RKO (cell line): ENCODE measurements at regions not wholly inside any gene's neighbourhood (a gene's known extent, or its start where the extent isn't known, plus 50 kb on each side); places are given as distances from the start of the nearest gene placed in this dataset.

Experiments
- DNase-seq: peaks from one replicate; pipeline ENCODE4 v3.0.0-alpha.2; 2016; ENCODE audit warnings: low spot score

- no peak for DNase-seq
These were observed 1286.7 kb downstream of the TBC1D22A start for GRCh38 chr22:48049116-48049515.

GRCh38 chr22:48047722-48048500 is 1285.5 kb downstream of the TBC1D22A start:
- no peak for DNase-seq

DNA sequence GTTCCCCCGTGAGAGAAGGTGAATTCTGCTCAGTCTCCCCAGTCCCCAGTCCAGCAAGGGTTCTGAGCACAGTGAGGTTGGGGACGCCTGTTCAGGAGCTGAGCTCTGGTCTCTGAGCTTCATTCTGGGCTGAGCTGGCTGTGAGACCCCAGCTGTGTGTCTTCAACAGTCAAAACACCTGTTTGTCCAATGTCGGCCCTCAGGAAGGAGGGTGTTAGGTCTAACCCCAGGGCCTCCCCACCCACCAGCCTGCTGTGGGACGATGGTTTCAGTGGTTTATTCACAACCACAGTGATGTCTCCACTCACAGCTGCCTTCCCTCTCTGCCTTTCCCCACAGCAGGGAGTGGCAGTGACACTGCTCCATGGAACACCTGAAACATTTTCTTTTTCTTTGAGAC is 1282.9 kb downstream of the TBC1D22A start:
- DNase-seq: no peak

DNA sequence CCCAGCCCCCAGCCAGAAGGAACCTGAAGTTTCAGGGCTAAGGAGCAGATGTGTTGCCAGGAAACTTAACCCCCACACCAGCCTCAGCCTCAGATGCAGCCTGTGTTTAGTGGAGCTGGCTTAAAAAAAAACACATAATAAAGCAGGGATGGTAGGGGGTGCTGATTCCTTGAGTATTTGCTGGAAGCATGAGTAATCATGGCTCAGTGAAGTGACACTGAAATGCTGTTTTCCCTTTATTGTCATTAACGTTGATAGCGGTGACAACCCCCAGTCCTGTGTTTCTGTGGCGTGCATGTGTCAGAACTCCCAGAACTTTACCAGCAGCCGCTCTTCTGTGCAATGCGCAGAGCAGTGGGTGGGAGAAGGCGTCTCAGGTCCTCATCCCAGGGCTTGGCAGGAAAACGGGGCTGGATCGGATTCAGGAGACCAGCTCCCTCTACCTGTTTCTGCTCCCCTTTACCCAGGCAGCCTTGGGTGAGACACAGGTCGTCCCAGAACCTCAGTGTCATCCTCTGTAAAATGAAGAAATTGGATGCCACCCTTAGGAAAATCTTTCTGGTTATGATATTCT is 1282.1 kb downstream of the TBC1D22A start:
- no peak for DNase-seq

DNA sequence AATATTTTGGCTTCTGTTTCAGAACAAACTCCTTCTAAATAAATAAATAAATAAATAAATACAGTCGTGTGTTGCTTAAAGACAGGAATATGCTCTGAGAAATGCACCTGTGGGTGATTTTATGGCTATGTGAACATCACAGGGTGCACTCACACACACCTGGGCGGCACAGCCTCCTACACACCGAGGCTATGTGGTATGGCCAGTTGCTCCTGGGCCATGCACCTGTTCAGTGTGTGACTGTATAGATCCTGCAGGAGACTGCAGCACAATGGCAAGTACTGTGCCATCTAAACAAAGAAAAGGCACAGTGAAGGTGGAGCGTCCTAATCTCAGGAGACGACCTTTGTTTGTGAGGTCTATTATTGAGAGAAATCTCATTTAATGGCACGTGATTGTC is 1281.1 kb downstream of the TBC1D22A start:
- no peak for DNase-seq

GRCh38 chr22:48042621-48043395 is 1280.4 kb downstream of the TBC1D22A start:
- no peak for DNase-seq

- DNase-seq: no peak
These were observed 1276.9 kb downstream of the TBC1D22A start for GRCh38 chr22:48039326-48039725.

DNA sequence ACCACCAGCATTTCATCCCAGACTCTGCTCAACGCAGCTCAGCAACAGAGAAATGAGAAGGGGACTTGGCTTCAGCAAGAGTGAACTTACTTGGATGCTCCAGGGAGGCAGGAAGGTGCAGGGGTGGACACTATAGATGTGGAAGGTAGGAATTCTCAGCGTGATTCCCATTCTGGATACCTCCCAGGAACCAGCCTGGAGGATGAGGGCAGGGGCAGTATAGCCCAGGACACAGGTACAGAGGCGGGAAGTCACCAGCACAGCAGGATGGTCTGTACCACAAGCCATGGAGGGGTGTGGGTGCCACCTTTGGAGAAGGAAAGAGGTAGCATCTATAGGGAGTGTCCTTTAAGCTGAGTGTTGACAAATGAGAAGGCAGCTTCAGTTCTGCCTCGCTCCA is 1275.2 kb downstream of the TBC1D22A start:
- DNase-seq: no peak

GRCh38 chr22:48035897-48036296 is 1273.4 kb downstream of the TBC1D22A start:
- DNase-seq: no peak

DNA sequence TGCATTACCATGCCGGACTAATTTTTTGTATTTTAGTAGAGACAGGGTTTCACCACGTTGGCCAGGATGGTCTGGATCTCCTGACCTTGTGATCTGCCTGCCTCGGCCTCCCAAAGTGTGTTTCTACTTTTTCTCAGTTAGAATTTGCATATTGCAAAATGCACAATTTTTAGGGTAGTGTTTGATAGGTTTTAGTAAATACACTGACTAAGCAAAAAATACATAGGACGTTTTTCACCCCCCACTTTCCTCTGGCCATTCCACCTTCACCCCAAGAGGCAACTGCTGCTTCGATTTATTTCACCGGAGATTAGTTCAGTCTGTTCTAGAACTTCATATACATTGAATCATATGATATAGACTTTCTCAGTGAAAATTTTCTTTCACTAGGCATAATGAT is 1269.1 kb downstream of the TBC1D22A start:
- no peak for DNase-seq

DNA sequence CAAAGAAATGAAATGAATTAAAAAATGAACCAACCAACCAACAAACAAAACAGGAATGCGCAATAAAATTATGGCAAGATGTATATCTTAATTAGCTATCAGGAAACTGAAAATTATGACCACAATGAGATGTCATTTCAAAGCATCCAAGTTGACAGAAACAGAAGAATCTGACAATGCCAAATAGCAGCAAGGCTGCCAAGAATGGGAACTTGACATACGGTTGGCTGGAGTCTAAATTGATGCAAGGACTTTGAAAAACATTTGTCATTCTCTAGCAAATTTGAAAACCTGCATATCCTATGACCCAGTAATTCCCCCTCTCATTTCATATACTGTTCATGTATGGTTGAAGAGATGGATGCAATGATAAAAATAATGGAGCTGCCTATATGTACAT is 1262.6 kb downstream of the TBC1D22A start:
- no peak for DNase-seq

GRCh38 chr22:48021991-48022401 is 1259.5 kb downstream of the TBC1D22A start:
- DNase-seq: no peak

DNA sequence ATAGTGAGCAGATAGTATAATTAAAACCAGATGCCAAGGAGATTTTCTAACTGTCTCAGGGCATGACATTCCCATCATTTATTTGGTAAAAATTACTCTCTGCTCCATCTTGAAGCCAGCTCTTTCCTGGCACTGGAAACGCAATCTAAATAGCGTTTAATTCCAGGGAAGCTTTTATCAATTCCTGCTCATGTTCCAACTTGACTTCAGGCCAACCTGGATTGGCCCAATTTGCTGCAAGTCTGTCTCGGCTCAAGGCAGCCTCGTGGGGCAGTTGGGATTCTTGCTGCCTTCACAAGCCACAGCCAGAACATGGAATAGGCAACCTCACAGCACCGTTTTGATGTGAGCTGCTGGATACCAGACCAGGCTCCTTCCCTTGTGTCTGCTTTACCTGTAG is 1255.9 kb downstream of the TBC1D22A start:
- DNase-seq: no peak

- DNase-seq: no peak
These were observed 1253.3 kb downstream of the TBC1D22A start for GRCh38 chr22:48015701-48016100.

GRCh38 chr22:48004936-48005335 is 1242.5 kb downstream of the TBC1D22A start:
- DNase-seq: no peak

DNA sequence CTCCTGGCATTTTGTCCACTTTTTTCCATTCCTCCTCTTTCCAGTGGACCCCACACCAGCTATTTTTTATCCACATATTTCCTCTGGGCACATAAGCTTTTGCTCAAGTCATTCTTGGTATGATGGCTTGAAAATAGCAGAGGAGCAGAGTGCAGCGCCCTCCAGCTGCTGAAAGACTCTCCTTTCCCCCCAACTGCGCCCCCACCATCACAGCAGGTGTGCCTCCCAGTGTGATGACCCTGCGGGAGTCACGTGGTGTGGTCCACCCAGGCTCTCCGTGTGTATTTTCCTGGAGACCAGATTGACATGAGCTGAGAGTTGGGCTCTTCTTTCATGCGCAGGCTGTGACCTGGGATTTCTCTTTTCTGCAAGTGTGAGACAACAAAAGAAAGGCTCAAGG is 1241.6 kb downstream of the TBC1D22A start:
- DNase-seq: no peak

GRCh38 chr22:48001101-48001500 is 1238.7 kb downstream of the TBC1D22A start:
- no peak for DNase-seq

GRCh38 chr22:47997612-47998011 is 1235.2 kb downstream of the TBC1D22A start:
- DNase-seq: no peak

DNA sequence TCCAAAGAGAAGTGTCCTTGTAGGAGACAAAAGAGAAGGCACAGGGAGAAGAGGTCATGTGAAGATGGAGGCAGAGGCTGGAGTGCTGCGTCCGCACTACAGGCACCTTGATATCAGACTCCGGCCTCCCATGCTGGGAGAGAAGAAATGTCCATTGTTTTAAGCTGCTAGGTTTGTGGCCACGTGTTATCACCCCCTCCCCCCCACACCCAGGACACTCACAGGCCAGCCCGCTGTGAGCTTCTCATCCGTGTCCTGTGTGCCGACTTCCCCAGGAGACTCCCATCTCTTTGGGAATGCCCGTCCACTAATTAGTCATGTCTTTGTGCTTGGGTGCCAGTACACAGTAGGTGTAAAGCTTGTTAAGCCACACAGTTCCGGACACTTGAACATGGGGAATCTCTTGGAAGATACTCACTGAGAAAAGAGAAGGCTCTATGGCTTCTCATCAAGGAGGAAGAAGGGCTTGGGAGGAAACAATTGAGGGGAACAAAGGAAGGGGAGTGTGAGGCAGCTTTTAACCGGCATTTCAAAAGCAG is 1234.7 kb downstream of the TBC1D22A start:
- DNase-seq: no peak

DNA sequence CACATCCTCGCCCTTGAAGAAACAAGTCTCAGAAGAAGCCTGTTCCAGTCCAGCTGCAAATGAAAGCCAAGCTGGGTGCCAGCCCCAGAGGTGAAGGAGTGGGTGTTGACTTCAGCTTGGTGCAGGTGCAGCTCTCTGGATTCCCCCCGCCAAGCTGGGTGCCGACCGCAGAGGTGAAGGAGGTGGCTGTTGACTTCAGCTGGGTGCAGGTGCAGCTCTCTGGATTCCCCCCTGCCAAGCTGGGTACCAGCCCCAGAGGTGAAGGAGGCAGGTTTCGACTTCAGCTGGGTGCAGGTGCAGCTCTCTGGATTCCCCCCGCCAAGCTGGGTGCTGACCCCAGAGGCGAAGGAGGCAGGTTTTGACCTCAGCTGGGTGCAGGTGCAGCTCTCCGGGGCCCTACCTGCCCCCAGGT is 1234.0 kb downstream of the TBC1D22A start:
- DNase-seq: no peak

DNA sequence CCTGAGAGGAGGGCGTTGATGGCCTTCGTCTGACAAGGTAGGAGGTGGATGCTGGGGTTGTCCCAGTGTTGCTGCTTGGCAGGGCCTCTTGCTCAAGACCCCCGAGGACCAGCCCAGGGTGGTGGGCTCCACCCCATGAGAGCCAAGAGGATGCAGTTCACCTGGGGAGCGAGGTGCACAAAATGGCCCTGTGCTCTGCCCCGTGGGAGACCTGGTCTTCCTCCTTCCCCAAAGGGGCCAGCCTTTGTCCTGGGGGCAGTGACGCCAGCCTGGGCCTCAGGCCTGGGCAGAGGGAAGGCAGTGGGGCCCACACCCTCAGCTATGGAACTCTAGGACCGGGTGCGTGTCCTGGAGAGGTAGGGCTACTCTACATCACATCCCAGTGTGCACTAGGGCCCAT is 1233.3 kb downstream of the TBC1D22A start:
- no peak for DNase-seq

DNA sequence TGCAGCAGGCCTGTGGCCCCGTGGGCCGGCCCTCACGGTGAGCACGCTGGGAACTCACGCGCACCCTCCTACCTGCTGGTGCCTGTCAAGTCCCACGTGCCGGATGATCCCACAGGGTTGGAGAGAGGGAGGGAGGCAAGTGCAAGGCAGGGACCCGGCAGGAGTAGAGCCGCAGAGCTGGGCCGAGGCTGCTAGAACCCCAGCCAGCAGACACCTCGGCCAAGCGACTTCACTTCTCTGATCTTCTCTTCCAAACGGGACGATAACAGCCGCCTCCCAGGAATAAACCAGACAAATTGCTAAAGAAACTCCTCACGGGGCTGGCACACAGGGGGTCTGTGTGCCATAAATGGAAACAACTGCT is 1232.8 kb downstream of the TBC1D22A start:
- DNase-seq: no peak
